Right renal pelvis (tissue), 4 donors: ENCODE measurements at regions not wholly inside any gene's neighbourhood (a gene's known extent, or its start where the extent isn't known, plus 50 kb on each side); places are given as distances from the start of the nearest gene placed in this dataset.

ENCODE experiments used
- DNase-seq, 4 donors: peaks; one replicate each; pipeline ENCODE4 v3.0.0-alpha.2; 2013; ENCODE audit warnings: low read depth in 4 of 4, low spot score in 3 of 4, missing footprints in 1 of 4

GRCh38 chr1:163406772-163407171, 85.0 kb downstream of the NUF2 start:
- no peak for DNase-seq

GRCh38 chr1:163408262-163408661, 86.5 kb downstream of the NUF2 start:
- no peak for DNase-seq

- peak; percentile 65 to 84 (median 78) for DNase-seq
These were observed 88.6 kb downstream of the NUF2 start for GRCh38 chr1:163410073-163410999.

GRCh38 chr1:163412221-163412620, 90.5 kb downstream of the NUF2 start:
- DNase-seq: no peak

- DNase-seq: no peak
These were observed 93.0 kb downstream of the NUF2 start for GRCh38 chr1:163414778-163415177.

- DNase-seq: no peak
These were observed 99.9 kb downstream of the NUF2 start for GRCh38 chr1:163421701-163422100.

GRCh38 chr1:163422738-163423404, 101.1 kb downstream of the NUF2 start:
- no peak for DNase-seq

- DNase-seq: no peak
These were observed 104.9 kb downstream of the NUF2 start for GRCh38 chr1:163426505-163427251.

- DNase-seq: no peak
These were observed 105.5 kb downstream of the NUF2 start for GRCh38 chr1:163427279-163427678.

- no peak for DNase-seq
These were observed 114.5 kb downstream of the NUF2 start for GRCh38 chr1:163436140-163436812.

GRCh38 chr1:163439471-163439870, 117.7 kb downstream of the NUF2 start:
- no peak for DNase-seq

GRCh38 chr1:163440090-163440489, 118.3 kb downstream of the NUF2 start:
- DNase-seq: no peak

GRCh38 chr1:163442231-163442879, 120.6 kb downstream of the NUF2 start:
- DNase-seq: no peak

- DNase-seq: no peak
These were observed 121.1 kb downstream of the NUF2 start for GRCh38 chr1:163442895-163443294.

GRCh38 chr1:163443863-163444262, 122.1 kb downstream of the NUF2 start:
- DNase-seq: no peak

GRCh38 chr1:163444665-163445064, 122.9 kb downstream of the NUF2 start:
- no peak for DNase-seq

GRCh38 chr1:163450986-163451385, 129.2 kb downstream of the NUF2 start:
- DNase-seq: no peak

GRCh38 chr1:163459539-163459938, 137.8 kb downstream of the NUF2 start:
- DNase-seq: no peak

GRCh38 chr1:163467289-163467688, 145.5 kb downstream of the NUF2 start:
- no peak for DNase-seq
